MV-4-11 (cell line): ENCODE measurements at regions not wholly inside any gene's neighbourhood (a gene's known extent, or its start where the extent isn't known, plus 50 kb on each side); places are given as distances from the start of the nearest gene placed in this dataset.
"Not testable (repeated sequence)": the region's sequence is repeated elsewhere in the genome, so short reads cannot be mapped to it uniquely, and the experiment has no call there.

Experiments used
- DNase-seq: peaks from one replicate; lab custom pipeline; 2025; lab: John Stamatoyannopoulos, UW

DNA sequence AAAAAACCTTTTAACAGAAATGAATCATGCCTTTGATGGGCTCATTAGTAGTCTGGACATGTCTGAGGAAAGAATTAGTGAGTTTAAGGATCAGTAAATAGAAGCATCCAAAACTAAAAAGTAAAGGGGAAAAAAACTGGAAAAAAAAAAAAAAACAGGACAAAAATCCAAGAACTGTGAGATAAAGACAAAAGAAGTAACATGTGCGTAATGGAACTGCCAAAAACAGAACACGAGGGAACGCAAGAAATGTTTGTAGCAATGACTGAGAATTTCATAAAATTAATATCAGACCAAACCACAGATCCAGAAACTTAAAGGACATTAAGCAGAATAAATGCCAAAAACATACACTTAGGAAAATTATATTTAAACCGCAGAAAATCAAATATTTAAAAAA lies 77.4 kb downstream of the MS4A13 start:
- DNase-seq = no peak

DNA sequence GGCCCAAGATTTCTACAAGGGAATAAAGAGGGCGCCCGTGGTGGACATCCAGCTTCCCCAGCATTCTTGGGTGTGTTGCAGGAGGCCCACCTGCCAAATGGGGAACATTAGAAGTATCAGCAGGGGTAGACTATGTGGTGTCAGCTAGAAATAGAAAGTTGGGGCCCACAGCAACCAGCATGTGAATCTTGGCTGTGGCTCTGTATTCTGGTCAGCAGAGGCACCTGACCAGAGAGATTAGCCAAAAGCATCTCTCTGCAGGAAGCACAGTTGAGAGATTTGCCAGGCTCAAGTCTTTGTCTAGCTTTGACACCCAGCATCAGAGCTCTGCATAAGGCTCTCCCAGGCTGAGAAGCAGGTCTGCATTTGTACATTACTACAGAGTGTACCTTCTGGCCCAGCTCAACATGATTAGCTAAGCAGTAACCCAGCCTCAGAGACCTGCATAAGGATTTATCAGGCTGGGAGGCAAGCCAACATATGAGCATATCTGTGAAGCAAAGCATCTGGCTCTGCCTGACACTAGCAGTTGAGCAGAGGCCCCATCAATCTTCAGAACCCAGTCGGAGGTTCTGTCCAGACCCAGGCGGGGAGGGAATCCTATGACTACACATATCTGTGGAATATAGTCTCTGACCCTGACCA lies 79.9 kb downstream of the MS4A13 start:
- DNase-seq = no peak

DNA sequence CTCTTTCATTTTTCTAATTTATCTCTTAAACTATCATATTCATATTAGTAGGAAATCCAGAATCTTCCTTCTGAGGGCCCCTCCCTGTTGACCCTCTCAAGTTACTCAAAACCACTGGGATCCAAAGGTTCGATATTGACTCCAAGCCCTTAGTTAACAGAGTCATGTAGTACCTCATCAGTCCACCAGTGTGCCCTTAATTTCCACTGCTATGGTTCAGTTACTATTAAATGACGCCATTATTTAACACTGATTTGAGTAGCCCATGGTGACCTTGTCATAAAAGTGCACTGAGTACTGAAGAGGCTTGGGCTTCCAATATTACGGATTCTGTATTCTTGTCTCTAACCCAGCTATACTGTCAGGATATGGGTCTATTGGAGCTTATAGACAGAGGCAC lies 91.9 kb upstream of the MS4A8 start:
- no peak for DNase-seq

DNA sequence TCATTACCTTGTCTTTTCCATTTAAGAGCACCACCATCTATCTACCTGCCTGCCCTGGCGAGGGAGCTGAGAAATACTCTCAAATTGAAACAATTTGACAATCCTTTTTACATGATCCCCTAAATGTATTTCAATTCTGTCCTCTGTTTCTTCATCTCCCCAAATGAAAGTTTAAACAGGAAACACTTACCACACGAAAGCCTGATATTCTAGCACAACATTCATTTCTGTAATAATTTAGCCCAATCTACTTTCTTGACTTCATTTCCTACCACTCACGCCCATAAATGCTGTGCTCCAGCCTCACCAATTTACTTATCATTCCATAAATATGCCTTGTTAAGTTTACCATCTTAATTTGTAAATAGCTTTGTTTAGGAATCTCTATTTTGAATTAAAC lies 89.8 kb upstream of the MS4A8 start:
- no peak for DNase-seq

DNA sequence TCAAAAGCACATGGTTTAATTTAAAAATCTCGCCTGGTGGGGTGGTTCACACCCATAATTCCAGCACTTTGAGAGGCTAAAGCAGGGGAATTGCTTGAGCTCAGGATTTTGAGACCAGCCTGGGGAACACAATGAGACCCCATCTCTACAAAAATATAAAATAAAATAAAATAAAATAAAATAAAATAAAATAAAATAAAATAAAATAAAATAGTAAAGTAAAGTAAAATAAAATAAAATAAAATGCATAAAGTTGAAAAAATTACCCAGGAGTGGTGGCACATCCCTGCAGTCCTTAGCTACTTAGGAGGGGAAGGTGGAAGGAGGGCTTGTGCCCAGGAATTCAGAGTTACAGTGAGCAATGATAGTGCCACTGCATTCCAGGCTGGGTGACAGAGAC lies 88.7 kb upstream of the MS4A8 start:
- DNase-seq = no peak

DNA sequence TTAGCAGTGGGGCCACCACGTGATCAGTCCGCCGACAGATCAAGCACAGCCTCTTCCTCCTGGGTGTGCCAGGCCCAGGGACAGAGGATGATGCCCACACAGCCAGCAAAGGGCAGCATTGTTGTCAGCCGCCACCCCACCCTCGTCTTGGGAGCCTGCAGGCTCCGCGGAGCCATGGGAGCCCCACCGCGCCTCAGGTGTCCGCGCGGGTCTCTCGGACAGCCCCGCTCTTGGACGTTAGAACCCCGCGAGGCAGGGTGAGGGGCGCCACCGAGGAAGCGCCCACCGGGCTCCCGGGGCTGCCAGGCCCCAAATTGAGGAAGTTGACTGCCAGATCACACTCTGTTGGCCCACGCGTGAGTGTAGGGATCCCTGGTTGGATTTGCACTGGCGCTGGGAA lies 83.9 kb upstream of the MS4A8 start:
- DNase-seq = no peak

DNA sequence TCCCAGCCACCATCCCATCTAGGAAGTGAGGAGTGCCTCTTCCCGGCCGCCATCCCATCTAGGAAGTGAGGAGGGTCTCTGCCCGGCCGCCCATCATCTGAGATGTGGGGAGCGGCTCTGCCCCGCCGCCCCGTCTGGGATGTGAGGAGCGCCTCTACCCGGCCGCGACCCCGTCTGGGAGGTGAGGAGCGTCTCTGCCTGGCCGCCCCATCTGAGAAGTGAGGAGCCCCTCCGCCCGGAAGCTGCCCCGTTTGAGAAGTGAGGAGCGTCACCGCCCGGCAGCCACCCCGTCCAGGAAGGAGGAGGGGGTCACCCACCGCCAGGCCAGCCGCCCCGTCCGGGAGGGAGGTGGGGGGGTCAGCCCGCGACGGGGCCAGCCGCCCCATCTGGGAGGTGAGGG lies 77.5 kb upstream of the MS4A8 start:
- DNase-seq = not testable (repeated sequence)

DNA sequence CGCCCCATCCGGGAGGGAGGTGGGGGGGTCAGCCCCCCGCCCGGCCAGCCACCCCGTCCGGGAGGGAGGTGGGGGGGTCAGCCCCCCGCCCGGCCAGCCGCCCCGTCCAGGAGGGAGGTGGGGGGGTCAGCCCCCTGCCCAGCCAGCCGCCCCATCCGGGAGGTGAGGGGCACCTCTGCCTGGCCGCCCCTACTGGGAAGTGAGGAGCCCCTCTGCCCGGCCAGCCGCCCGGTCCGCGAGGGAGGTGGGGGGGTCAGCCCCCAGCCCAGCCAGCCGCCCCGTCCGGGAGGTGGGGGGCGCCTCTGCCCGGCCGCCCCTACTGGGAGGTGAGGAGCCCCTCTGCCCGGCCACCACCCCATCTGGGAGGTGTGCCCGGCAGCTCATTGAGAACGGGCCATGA lies 76.6 kb upstream of the MS4A8 start:
- DNase-seq = not testable (repeated sequence)

DNA sequence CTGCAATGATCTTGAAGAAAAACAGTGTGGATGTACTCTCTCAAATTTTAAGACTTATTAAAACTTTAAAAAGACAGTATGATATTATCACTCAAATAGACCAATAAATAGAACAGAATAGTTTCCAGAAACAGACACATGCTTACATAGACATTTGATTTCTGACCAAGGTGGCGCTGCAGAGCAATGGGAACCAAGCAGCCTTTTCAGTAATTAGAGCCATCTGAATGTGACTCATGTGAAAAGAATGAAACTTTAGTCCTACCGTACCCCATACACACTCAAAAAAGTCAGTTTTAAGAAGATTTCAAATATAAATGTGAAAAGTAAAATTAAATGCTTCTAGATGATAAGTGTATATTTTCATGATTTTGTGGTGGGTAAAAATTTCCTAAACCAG lies 74.2 kb upstream of the MS4A8 start:
- DNase-seq = peak; percentile 52

DNA sequence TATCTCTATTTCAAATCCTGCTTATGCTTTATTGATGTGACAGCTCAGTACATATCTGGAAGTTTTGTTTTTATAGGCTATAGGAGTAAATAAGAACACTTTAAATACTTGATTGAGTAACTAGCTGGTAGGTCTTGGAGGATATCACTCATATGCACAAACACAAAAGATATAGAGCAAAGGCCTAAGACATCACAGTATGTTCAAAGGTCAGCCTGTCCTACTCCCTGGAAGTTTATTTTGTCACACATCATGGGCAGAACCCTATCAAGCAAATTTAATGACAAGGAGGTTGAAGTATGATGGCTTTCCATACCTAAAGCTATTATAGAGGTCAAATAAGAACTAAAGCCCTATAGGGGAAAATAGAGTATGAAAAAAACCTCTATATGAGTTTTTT lies 70.0 kb upstream of the MS4A8 start:
- DNase-seq = no peak

DNA sequence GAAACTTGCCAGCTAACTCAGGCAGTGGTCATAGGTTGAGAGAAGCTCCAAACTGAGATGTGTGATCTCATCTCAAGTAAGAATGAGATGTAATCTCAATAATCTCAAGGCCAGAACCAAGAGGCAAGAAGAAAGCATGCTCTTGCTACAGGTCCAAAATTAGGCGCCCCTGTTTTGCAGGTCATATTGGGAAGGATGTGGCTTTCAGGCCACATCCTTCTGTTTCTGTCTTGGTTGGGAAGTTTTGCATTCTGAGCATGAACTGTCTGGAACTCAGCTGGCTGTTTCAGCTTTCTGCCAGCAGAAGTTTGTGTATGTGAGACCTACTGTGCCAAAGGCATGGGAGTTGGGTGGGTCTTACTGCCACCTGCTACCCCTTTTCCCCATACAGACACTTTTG lies 67.5 kb upstream of the MS4A8 start:
- DNase-seq = no peak

DNA sequence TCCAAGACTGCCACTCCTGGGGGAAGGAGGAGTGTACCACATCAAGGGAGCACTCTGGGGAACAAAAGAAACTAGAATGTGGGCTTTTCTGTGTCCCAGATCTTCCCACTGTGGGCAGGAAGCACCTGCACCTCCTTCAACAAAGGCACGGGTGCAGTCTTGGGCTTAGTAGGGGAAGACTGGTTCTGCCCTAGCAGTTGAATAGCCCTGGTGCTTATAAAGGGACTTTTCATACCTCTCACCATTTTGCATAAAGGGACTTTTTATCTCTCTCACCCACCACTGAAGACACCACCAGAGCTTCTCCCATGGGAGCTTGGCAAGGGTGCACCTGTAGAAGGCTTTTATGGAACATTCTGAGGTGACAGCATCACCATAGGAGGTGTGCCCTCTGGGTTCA lies 65.8 kb upstream of the MS4A8 start:
- DNase-seq = no peak

DNA sequence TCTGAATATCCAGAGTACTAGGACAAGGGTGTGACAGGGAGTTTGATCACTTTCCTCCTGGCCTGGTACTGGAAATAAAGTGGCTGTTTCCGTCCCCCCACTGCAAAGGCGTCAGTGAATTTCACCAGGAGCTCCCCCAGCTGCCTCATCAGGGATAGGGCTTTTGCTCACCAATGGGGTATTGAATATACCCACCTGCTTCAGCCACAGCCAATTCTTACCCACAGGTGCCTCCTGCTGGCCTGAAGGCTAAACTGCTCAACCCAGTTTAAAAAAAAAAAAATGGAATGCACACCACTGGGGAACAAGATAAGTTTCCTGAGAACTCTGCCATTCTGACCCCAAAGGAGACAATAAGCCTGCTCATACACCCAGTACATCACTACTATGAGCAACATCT lies 65.3 kb upstream of the MS4A8 start:
- no peak for DNase-seq

DNA sequence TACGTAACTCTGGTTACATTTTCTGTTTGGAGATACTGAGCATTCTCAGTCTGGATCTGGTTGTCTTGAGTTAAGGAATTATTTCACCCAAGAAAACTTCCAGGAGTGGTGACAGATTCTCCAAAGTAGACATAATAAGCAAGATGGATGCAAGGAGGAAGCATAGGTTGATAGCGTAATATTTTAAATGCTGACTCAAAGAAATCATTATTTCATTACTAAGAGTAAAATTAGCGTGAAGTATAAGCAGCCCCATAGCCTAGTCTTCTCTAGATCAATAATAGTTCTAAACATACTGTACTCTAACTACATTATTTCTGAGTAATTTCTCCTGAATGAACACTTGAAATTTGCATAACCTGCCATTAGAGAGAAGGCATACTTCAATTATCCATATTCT lies 57.5 kb upstream of the MS4A8 start:
- DNase-seq = no peak

DNA sequence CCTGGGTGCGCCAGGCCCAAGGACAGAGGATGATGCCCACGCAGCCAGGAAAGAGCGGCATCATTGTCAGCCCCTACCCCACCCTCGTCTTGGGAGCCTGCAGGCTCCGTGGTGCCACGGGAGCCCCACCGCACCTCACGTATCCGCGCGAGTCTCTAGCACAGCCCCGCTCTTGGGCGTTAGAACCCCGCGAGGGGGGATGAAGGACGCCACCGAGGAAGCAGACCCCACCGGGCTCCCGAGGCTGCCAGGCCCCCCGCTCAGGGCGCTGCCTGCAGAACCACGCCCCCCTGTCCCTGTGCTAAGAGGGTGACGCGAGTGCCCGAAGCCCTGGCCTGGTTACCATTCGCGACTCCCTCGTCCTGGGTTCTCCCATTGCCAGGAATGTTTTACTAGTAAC lies 52.3 kb upstream of the MS4A8 start:
- no peak for DNase-seq
